ENCODE measurements at regions not wholly inside any gene's neighbourhood (a gene's known extent, or its start where the extent isn't known, plus 50 kb on each side); places are given as distances from the start of the nearest gene placed in this dataset.

DNA sequence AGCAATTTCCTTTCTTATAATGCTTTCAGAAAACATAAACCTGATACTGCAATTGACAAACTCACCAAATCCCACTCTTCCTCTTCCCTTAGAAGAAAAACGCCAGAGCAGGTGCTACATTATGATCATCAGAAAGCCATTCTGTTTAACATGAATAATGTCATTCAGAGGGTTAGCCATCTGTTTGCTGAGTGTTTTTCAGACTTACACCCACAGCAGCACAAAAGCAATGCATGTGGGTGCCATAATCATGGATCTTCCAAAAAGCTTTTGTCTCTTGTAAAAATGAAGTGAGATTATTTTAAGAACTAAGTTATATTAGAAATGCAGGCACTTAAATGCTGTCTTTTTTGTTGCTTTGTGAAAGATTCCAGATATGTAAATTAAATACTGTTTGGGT lies 204.6 kb upstream of the TMPRSS15 start:
- no peak overlapping the region for H3K27ac ChIP-seq (ENCODE audit: low read length)
- no peak overlapping the region for H3K4me2 ChIP-seq (ENCODE audit: insufficient read depth, low read length)
- H3K79me2 ChIP-seq (ENCODE audit: insufficient read depth, low read length): no peaks in the 10 kb centered on the region
- H3K36me3 ChIP-seq (ENCODE audit: insufficient read depth, low read length): no peaks in the 10 kb centered on the region
- H4K20me1 ChIP-seq (ENCODE audit: insufficient read depth, low read length): no peaks in the 10 kb centered on the region
- TF ChIP-seq EZH2 (IDR thresholded peaks at IDR 0.05; ENCODE audit: borderline replicate concordance, low read depth, low read length, severe bottlenecking): no peak
- no peaks in the 10 kb centered on the region for H3K4me1 ChIP-seq (ENCODE audit: insufficient read depth, low read length)
- DNase-seq (no peak), ATAC-seq (ENCODE audit: insufficient read depth, low read depth) (no peak)
- H3K27me3 ChIP-seq (ENCODE audit: insufficient read depth, low read length, poor library complexity): no peaks in the 10 kb centered on the region
- H3K4me3 ChIP-seq (ENCODE audit: low read depth in 1 of 2, low read length in 2 of 2): no peak overlapping the region
- no peak overlapping the region for H3K9ac ChIP-seq (ENCODE audit: low read depth, low read length)
- no peaks in the 10 kb centered on the region for H3K9me3 ChIP-seq (ENCODE audit: insufficient read depth, low read length, severe bottlenecking)
- no peak overlapping the region for H2AFZ ChIP-seq (ENCODE audit: low read depth, low read length)

DNA sequence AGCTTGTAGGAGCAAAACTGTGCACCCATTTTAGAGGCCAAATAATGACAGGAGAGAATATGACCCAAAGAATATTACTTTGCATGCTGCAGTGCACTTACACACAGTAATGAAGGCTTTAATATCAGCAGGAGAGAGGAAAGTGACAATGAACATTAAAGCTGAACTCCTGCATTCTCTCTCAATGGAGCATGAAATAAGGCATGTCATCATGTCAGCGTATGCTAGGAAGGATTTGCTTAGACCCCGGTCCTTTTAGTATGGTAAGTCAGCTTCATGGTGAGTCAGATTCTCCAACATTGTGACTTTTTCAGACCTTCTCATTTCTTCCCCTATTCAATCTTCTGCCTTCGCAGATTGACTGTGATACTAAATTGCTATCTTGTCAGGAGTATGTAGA lies 210.7 kb upstream of the TMPRSS15 start:
- Histone ChIP-seq H3K27me3 (ENCODE audit: insufficient read depth, low read length, poor library complexity) (no peaks in the 10 kb centered on the region), H3K27ac (ENCODE audit: low read length) (no peak overlapping the region), H3K4me2 (ENCODE audit: insufficient read depth, low read length) (no peak overlapping the region), H3K9ac (ENCODE audit: low read depth, low read length) (no peak overlapping the region), H3K4me3 (ENCODE audit: low read depth in 1 of 2, low read length in 2 of 2) (no peak overlapping the region), H4K20me1 (ENCODE audit: insufficient read depth, low read length) (no peaks in the 10 kb centered on the region), H3K36me3 (ENCODE audit: insufficient read depth, low read length) (no peaks in the 10 kb centered on the region), H3K9me3 (ENCODE audit: insufficient read depth, low read length, severe bottlenecking) (no peaks in the 10 kb centered on the region), H2AFZ (ENCODE audit: low read depth, low read length) (no peak overlapping the region), H3K4me1 (ENCODE audit: insufficient read depth, low read length) (no peaks in the 10 kb centered on the region), H3K79me2 (ENCODE audit: insufficient read depth, low read length) (no peaks in the 10 kb centered on the region)
- TF ChIP-seq, protein P1, sequence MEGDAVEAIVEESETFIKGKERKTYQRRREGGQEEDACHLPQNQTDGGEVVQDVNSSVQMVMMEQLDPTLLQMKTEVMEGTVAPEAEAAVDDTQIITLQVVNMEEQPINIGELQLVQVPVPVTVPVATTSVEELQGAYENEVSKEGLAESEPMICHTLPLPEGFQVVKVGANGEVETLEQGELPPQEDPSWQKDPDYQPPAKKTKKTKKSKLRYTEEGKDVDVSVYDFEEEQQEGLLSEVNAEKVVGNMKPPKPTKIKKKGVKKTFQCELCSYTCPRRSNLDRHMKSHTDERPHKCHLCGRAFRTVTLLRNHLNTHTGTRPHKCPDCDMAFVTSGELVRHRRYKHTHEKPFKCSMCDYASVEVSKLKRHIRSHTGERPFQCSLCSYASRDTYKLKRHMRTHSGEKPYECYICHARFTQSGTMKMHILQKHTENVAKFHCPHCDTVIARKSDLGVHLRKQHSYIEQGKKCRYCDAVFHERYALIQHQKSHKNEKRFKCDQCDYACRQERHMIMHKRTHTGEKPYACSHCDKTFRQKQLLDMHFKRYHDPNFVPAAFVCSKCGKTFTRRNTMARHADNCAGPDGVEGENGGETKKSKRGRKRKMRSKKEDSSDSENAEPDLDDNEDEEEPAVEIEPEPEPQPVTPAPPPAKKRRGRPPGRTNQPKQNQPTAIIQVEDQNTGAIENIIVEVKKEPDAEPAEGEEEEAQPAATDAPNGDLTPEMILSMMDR (IDR thresholded peaks at IDR 0.05; ENCODE audit: borderline replicate concordance, extremely low read depth, low read length, poor library complexity, severe bottlenecking): no peak
- no peak for TF ChIP-seq EZH2 (IDR thresholded peaks at IDR 0.05; ENCODE audit: borderline replicate concordance, low read depth, low read length, severe bottlenecking)
- no peak for ATAC-seq (ENCODE audit: insufficient read depth, low read depth)
- DNase-seq: no peak

DNA sequence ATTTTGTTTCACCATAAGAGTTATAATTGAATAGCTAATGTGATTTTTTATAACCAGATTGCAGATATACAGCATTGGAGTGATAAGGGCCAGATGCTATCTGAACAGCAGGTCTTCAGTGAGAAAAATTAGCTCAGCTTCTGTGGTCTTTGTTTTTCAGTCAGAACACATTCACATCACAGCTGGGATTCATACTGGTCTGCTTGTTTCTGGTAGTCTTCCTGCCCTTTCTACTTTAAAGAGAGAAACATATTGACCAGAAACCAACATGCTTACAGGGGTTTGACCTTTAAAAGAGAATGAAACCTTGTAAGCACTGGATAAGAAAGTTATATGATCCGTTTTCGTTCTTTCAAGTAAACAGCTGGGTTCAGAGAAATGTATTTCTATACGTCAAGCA lies 213.7 kb upstream of the TMPRSS15 start:
- Histone ChIP-seq H3K9ac (ENCODE audit: low read depth, low read length) (no peak overlapping the region), H4K20me1 (ENCODE audit: insufficient read depth, low read length) (no peaks in the 10 kb centered on the region), H3K36me3 (ENCODE audit: insufficient read depth, low read length) (no peaks in the 10 kb centered on the region), H3K4me3 (ENCODE audit: low read depth in 1 of 2, low read length in 2 of 2) (no peak overlapping the region), H3K4me1 (ENCODE audit: insufficient read depth, low read length) (no peaks in the 10 kb centered on the region), H3K27ac (ENCODE audit: low read length) (no peak overlapping the region), H3K79me2 (ENCODE audit: insufficient read depth, low read length) (no peaks in the 10 kb centered on the region), H3K27me3 (ENCODE audit: insufficient read depth, low read length, poor library complexity) (no peaks in the 10 kb centered on the region), H2AFZ (ENCODE audit: low read depth, low read length) (no peak overlapping the region), H3K9me3 (ENCODE audit: insufficient read depth, low read length, severe bottlenecking) (no peaks in the 10 kb centered on the region), H3K4me2 (ENCODE audit: insufficient read depth, low read length) (no peak overlapping the region)
- no peak for ATAC-seq (ENCODE audit: insufficient read depth, low read depth)
- TF ChIP-seq, protein P1 (IDR thresholded peaks at IDR 0.05; ENCODE audit: borderline replicate concordance, extremely low read depth, low read length, poor library complexity, severe bottlenecking): no peak
- TF ChIP-seq EZH2 (IDR thresholded peaks at IDR 0.05; ENCODE audit: borderline replicate concordance, low read depth, low read length, severe bottlenecking): no peak
- DNase-seq: no peak

DNA sequence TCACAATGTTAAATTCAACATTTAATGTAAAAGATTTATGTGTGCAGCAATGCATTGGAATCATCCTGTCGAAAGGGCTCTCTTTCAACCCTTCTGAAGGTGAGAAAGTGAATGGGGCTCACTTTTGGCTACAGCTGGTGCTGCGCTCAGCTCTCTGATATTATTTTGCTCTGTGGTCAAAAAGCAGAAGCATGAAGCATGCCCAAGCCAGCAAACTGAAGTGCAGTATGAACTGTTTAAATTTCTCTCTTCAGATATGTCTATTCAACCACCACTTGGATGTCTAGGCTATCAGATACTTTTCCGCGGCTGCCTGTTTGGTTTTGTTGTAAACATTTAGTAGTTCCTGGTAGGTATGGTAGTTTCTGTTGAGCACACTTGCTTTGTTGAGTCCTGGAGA lies 216.9 kb upstream of the TMPRSS15 start:
- Histone ChIP-seq H3K36me3 (ENCODE audit: insufficient read depth, low read length) (no peaks in the 10 kb centered on the region), H3K4me2 (ENCODE audit: insufficient read depth, low read length) (no peak overlapping the region), H3K4me1 (ENCODE audit: insufficient read depth, low read length) (no peaks in the 10 kb centered on the region), H3K27me3 (ENCODE audit: insufficient read depth, low read length, poor library complexity) (no peaks in the 10 kb centered on the region), H4K20me1 (ENCODE audit: insufficient read depth, low read length) (no peaks in the 10 kb centered on the region), H3K27ac (ENCODE audit: low read length) (no peak overlapping the region), H3K9ac (ENCODE audit: low read depth, low read length) (no peak overlapping the region), H3K4me3 (ENCODE audit: low read depth in 1 of 2, low read length in 2 of 2) (no peak overlapping the region), H2AFZ (ENCODE audit: low read depth, low read length) (no peak overlapping the region), H3K79me2 (ENCODE audit: insufficient read depth, low read length) (no peaks in the 10 kb centered on the region), H3K9me3 (ENCODE audit: insufficient read depth, low read length, severe bottlenecking) (no peaks in the 10 kb centered on the region)
- DNase-seq (no peak), ATAC-seq (ENCODE audit: insufficient read depth, low read depth) (no peak)
- TF ChIP-seq, protein P1 (IDR thresholded peaks at IDR 0.05; ENCODE audit: borderline replicate concordance, extremely low read depth, low read length, poor library complexity, severe bottlenecking): no peak
- TF ChIP-seq EZH2 (IDR thresholded peaks at IDR 0.05; ENCODE audit: borderline replicate concordance, low read depth, low read length, severe bottlenecking): no peak

Data from DND-41 (cell line).